ENCODE measurements at regions not wholly inside any gene's neighbourhood (a gene's known extent, or its start where the extent isn't known, plus 50 kb on each side); places are given as distances from the start of the nearest gene placed in this dataset.

DNA sequence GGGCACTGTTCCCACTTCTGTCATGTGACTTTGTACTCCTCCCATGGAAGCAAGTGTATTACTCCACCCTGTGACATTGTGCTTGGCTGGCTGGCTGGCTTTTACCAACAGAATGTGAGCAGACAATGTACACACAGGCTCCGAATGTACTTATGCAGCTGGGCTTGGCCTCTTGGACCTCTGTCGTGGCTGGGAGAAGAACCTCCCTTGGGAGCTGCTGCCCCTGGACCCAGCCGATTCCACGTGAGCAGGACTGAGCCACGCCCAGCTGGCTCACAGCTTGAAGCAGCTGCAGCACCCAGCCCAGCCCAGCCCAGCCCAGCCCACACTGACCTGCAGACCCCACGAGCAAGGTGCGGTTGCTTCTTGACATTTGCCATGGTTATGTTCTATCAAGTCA lies 177.5 kb downstream of the RBFOX3 start:
- H3K9me3 Mint-ChIP-seq: peaks cover 6% of the 10 kb centered on the region
- no peaks in the 10 kb centered on the region for H3K4me1 Mint-ChIP-seq
- H3K27ac Mint-ChIP-seq: no peak overlapping the region
- CTCF ChIA-PET: no interaction called here
- H3K36me3 Mint-ChIP-seq: 0 out of 2 replicates have a peak, but pooled peaks cover 4% of the 10 kb centered on the region
- no peak for DNase-seq (ENCODE audit: low spot score)
- no peak for ATAC-seq
- H3K4me3 Mint-ChIP-seq: no peak overlapping the region
- POLR2A ChIA-PET: no interaction called here
- H3K27me3 Mint-ChIP-seq (ENCODE audit: low read depth): no peaks in the 10 kb centered on the region
- TF ChIP-seq, protein P1, sequence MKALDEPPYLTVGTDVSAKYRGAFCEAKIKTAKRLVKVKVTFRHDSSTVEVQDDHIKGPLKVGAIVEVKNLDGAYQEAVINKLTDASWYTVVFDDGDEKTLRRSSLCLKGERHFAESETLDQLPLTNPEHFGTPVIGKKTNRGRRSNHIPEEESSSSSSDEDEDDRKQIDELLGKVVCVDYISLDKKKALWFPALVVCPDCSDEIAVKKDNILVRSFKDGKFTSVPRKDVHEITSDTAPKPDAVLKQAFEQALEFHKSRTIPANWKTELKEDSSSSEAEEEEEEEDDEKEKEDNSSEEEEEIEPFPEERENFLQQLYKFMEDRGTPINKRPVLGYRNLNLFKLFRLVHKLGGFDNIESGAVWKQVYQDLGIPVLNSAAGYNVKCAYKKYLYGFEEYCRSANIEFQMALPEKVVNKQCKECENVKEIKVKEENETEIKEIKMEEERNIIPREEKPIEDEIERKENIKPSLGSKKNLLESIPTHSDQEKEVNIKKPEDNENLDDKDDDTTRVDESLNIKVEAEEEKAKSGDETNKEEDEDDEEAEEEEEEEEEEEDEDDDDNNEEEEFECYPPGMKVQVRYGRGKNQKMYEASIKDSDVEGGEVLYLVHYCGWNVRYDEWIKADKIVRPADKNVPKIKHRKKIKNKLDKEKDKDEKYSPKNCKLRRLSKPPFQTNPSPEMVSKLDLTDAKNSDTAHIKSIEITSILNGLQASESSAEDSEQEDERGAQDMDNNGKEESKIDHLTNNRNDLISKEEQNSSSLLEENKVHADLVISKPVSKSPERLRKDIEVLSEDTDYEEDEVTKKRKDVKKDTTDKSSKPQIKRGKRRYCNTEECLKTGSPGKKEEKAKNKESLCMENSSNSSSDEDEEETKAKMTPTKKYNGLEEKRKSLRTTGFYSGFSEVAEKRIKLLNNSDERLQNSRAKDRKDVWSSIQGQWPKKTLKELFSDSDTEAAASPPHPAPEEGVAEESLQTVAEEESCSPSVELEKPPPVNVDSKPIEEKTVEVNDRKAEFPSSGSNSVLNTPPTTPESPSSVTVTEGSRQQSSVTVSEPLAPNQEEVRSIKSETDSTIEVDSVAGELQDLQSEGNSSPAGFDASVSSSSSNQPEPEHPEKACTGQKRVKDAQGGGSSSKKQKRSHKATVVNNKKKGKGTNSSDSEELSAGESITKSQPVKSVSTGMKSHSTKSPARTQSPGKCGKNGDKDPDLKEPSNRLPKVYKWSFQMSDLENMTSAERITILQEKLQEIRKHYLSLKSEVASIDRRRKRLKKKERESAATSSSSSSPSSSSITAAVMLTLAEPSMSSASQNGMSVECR (CRISPR knock-in tag; IDR thresholded peaks at IDR 0.05; ENCODE audit: borderline replicate concordance): no peak
- TF ChIP-seq, protein P2, sequence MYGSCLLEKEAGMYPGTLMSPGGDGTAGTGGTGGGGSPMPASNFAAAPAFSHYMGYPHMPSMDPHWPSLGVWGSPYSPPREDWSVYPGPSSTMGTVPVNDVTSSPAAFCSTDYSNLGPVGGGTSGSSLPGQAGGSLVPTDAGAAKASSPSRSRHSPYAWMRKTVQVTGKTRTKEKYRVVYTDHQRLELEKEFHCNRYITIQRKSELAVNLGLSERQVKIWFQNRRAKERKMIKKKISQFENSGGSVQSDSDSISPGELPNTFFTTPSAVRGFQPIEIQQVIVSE (CRISPR knock-in tag; IDR thresholded peaks at IDR 0.05; ENCODE audit: borderline replicate concordance): no peak
- TF ChIP-seq CBFB (CRISPR knock-in tag; IDR thresholded peaks at IDR 0.05; ENCODE audit: low read depth) (no peak), ZNF232 (CRISPR knock-in tag; IDR thresholded peaks at IDR 0.05) (no peak), GRHL2 (CRISPR knock-in tag; IDR thresholded peaks at IDR 0.05; ENCODE audit: insufficient replicate concordance, severe bottlenecking) (no peak), ZBTB21 (CRISPR knock-in tag; IDR thresholded peaks at IDR 0.05; ENCODE audit: borderline replicate concordance) (no peak), FOXP1 (CRISPR knock-in tag; IDR thresholded peaks at IDR 0.05; ENCODE audit: borderline replicate concordance) (no peak), MYBL2 (CRISPR knock-in tag; IDR thresholded peaks at IDR 0.05) (no peak), JAZF1 (CRISPR knock-in tag; IDR thresholded peaks at IDR 0.05) (no peak)
- TF ChIP-seq, protein P3, sequence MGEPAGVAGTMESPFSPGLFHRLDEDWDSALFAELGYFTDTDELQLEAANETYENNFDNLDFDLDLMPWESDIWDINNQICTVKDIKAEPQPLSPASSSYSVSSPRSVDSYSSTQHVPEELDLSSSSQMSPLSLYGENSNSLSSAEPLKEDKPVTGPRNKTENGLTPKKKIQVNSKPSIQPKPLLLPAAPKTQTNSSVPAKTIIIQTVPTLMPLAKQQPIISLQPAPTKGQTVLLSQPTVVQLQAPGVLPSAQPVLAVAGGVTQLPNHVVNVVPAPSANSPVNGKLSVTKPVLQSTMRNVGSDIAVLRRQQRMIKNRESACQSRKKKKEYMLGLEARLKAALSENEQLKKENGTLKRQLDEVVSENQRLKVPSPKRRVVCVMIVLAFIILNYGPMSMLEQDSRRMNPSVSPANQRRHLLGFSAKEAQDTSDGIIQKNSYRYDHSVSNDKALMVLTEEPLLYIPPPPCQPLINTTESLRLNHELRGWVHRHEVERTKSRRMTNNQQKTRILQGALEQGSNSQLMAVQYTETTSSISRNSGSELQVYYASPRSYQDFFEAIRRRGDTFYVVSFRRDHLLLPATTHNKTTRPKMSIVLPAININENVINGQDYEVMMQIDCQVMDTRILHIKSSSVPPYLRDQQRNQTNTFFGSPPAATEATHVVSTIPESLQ (CRISPR knock-in tag; IDR thresholded peaks at IDR 0.05): no peak
- TF ChIP-seq, protein P4, sequence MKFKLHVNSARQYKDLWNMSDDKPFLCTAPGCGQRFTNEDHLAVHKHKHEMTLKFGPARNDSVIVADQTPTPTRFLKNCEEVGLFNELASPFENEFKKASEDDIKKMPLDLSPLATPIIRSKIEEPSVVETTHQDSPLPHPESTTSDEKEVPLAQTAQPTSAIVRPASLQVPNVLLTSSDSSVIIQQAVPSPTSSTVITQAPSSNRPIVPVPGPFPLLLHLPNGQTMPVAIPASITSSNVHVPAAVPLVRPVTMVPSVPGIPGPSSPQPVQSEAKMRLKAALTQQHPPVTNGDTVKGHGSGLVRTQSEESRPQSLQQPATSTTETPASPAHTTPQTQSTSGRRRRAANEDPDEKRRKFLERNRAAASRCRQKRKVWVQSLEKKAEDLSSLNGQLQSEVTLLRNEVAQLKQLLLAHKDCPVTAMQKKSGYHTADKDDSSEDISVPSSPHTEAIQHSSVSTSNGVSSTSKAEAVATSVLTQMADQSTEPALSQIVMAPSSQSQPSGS (CRISPR knock-in tag; IDR thresholded peaks at IDR 0.05; ENCODE audit: borderline replicate concordance, low read depth): no peak
- TF ChIP-seq, protein P5, sequence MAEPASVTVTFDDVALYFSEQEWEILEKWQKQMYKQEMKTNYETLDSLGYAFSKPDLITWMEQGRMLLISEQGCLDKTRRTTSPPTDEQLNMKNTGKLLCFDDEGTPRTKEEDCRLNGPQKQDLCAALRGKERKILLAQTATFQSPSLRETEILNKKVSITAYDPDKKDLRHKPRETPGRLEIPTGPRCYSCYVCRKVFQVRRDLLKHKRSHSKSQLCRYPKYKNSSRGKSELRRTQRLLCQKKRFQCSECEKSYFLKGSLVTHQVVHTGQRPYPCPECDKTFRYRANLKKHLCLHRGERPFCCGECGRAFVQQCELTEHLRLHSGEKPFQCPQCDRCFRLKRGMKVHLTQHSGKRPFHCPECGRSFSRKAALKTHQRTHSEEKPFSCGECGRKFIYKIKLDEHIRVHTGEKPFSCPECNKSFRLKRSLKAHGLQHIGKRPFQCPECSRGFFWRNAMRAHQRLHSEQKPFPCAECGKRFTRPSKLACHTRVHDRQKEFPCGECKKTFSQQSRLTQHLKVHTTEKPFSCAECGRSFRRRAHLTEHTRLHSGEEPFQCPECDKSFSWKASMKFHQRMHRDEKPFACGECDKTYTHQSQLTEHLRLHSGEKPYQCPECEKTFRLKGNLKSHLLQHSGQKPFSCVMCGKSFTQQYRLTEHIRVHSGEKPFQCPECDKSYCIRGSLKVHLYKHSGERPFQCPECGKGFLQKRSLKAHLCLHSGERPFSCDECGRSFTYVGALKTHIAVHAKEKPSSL (CRISPR knock-in tag; conservative IDR thresholded peaks at IDR 0.05): no peak
- TF ChIP-seq, protein P6, sequence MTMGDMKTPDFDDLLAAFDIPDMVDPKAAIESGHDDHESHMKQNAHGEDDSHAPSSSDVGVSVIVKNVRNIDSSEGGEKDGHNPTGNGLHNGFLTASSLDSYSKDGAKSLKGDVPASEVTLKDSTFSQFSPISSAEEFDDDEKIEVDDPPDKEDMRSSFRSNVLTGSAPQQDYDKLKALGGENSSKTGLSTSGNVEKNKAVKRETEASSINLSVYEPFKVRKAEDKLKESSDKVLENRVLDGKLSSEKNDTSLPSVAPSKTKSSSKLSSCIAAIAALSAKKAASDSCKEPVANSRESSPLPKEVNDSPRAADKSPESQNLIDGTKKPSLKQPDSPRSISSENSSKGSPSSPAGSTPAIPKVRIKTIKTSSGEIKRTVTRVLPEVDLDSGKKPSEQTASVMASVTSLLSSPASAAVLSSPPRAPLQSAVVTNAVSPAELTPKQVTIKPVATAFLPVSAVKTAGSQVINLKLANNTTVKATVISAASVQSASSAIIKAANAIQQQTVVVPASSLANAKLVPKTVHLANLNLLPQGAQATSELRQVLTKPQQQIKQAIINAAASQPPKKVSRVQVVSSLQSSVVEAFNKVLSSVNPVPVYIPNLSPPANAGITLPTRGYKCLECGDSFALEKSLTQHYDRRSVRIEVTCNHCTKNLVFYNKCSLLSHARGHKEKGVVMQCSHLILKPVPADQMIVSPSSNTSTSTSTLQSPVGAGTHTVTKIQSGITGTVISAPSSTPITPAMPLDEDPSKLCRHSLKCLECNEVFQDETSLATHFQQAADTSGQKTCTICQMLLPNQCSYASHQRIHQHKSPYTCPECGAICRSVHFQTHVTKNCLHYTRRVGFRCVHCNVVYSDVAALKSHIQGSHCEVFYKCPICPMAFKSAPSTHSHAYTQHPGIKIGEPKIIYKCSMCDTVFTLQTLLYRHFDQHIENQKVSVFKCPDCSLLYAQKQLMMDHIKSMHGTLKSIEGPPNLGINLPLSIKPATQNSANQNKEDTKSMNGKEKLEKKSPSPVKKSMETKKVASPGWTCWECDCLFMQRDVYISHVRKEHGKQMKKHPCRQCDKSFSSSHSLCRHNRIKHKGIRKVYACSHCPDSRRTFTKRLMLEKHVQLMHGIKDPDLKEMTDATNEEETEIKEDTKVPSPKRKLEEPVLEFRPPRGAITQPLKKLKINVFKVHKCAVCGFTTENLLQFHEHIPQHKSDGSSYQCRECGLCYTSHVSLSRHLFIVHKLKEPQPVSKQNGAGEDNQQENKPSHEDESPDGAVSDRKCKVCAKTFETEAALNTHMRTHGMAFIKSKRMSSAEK (CRISPR knock-in tag; IDR thresholded peaks at IDR 0.05; ENCODE audit: borderline replicate concordance): no peak
- TF ChIP-seq, protein P7, sequence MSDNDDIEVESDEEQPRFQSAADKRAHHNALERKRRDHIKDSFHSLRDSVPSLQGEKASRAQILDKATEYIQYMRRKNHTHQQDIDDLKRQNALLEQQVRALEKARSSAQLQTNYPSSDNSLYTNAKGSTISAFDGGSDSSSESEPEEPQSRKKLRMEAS (CRISPR knock-in tag; IDR thresholded peaks at IDR 0.05): no peak
- TF ChIP-seq, protein P8, sequence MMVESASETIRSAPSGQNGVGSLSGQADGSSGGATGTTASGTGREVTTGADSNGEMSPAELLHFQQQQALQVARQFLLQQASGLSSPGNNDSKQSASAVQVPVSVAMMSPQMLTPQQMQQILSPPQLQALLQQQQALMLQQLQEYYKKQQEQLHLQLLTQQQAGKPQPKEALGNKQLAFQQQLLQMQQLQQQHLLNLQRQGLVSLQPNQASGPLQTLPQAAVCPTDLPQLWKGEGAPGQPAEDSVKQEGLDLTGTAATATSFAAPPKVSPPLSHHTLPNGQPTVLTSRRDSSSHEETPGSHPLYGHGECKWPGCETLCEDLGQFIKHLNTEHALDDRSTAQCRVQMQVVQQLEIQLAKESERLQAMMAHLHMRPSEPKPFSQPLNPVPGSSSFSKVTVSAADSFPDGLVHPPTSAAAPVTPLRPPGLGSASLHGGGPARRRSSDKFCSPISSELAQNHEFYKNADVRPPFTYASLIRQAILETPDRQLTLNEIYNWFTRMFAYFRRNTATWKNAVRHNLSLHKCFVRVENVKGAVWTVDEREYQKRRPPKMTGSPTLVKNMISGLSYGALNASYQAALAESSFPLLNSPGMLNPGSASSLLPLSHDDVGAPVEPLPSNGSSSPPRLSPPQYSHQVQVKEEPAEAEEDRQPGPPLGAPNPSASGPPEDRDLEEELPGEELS (CRISPR knock-in tag; IDR thresholded peaks at IDR 0.05): no peak
- TF ChIP-seq, protein P9, sequence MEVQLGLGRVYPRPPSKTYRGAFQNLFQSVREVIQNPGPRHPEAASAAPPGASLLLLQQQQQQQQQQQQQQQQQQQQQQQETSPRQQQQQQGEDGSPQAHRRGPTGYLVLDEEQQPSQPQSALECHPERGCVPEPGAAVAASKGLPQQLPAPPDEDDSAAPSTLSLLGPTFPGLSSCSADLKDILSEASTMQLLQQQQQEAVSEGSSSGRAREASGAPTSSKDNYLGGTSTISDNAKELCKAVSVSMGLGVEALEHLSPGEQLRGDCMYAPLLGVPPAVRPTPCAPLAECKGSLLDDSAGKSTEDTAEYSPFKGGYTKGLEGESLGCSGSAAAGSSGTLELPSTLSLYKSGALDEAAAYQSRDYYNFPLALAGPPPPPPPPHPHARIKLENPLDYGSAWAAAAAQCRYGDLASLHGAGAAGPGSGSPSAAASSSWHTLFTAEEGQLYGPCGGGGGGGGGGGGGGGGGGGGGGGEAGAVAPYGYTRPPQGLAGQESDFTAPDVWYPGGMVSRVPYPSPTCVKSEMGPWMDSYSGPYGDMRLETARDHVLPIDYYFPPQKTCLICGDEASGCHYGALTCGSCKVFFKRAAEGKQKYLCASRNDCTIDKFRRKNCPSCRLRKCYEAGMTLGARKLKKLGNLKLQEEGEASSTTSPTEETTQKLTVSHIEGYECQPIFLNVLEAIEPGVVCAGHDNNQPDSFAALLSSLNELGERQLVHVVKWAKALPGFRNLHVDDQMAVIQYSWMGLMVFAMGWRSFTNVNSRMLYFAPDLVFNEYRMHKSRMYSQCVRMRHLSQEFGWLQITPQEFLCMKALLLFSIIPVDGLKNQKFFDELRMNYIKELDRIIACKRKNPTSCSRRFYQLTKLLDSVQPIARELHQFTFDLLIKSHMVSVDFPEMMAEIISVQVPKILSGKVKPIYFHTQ (CRISPR knock-in tag; IDR thresholded peaks at IDR 0.05): no peak

All from WTC11 (cell line).